ENCODE measurements at regions not wholly inside any gene's neighbourhood (a gene's known extent, or its start where the extent isn't known, plus 50 kb on each side); places are given as distances from the start of the nearest gene placed in this dataset.

GRCh38 chr17:36812762-36813161 lies 124.5 kb upstream of the LHX1 start:
- POLR2A ChIA-PET: no interaction called here
- TF ChIP-seq LEF1 (IDR thresholded peaks at IDR 0.05; ENCODE audit: borderline replicate concordance) (no peak), CTBP1 (IDR thresholded peaks at IDR 0.05; ENCODE audit: borderline replicate concordance) (no peak), FOXM1 (IDR thresholded peaks at IDR 0.05; ENCODE audit: borderline replicate concordance) (no peak), FOXA1 (IDR thresholded peaks at IDR 0.05) (no peak), SUZ12 (IDR thresholded peaks at IDR 0.05) (no peak), L3MBTL2 (conservative IDR thresholded peaks at IDR 0.05) (no peak), NFRKB (IDR thresholded peaks at IDR 0.05) (no peak), FOXK2 (IDR thresholded peaks at IDR 0.05) (no peak), ZNF384 (IDR thresholded peaks at IDR 0.05) (no peak), TARDBP (IDR thresholded peaks at IDR 0.05) (no peak), PKNOX1 (IDR thresholded peaks at IDR 0.05) (no peak), SP1 (IDR thresholded peaks at IDR 0.05) (no peak), HDGF (IDR thresholded peaks at IDR 0.05; ENCODE audit: borderline replicate concordance) (no peak), ELF4 (IDR thresholded peaks at IDR 0.05) (no peak), ARNT (IDR thresholded peaks at IDR 0.05) (no peak), BHLHE40 (IDR thresholded peaks at IDR 0.05; ENCODE audit: borderline replicate concordance) (no peak)
- no peak for DNase-seq (ENCODE audit: extremely low spot score)
- CTCF ChIA-PET: no interaction called here

GRCh38 chr17:36813357-36813756 lies 123.9 kb upstream of the LHX1 start:
- POLR2A ChIA-PET: no interaction called here
- CTCF ChIA-PET: no interaction called here
- TF ChIP-seq L3MBTL2 (conservative IDR thresholded peaks at IDR 0.05) (no peak), SUZ12 (IDR thresholded peaks at IDR 0.05) (no peak), FOXM1 (IDR thresholded peaks at IDR 0.05; ENCODE audit: borderline replicate concordance) (no peak), PKNOX1 (IDR thresholded peaks at IDR 0.05) (no peak), ARNT (IDR thresholded peaks at IDR 0.05) (no peak), FOXA1 (IDR thresholded peaks at IDR 0.05) (no peak), FOXK2 (IDR thresholded peaks at IDR 0.05) (no peak), NFRKB (IDR thresholded peaks at IDR 0.05) (no peak), ZNF384 (IDR thresholded peaks at IDR 0.05) (no peak), TARDBP (IDR thresholded peaks at IDR 0.05) (no peak), BHLHE40 (IDR thresholded peaks at IDR 0.05; ENCODE audit: borderline replicate concordance) (no peak), CTBP1 (IDR thresholded peaks at IDR 0.05; ENCODE audit: borderline replicate concordance) (no peak), HDGF (IDR thresholded peaks at IDR 0.05; ENCODE audit: borderline replicate concordance) (no peak), ELF4 (IDR thresholded peaks at IDR 0.05) (no peak), LEF1 (IDR thresholded peaks at IDR 0.05; ENCODE audit: borderline replicate concordance) (no peak), SP1 (IDR thresholded peaks at IDR 0.05) (no peak)
- DNase-seq (ENCODE audit: extremely low spot score): no peak

GRCh38 chr17:36813957-36814563 lies 123.2 kb upstream of the LHX1 start:
- DNase-seq (ENCODE audit: extremely low spot score): no peak
- TF ChIP-seq TARDBP (IDR thresholded peaks at IDR 0.05) (no peak), FOXK2 (IDR thresholded peaks at IDR 0.05) (no peak)
- ChIA-PET CTCF (no interaction called here), POLR2A (no interaction called here)

GRCh38 chr17:36814958-36815357 lies 122.3 kb upstream of the LHX1 start:
- DNase-seq (ENCODE audit: extremely low spot score): no peak
- CTCF ChIA-PET: no interaction called here
- POLR2A ChIA-PET: no interaction called here
- TF ChIP-seq HDGF (IDR thresholded peaks at IDR 0.05; ENCODE audit: borderline replicate concordance) (no peak), FOXA1 (IDR thresholded peaks at IDR 0.05) (no peak), FOXM1 (IDR thresholded peaks at IDR 0.05; ENCODE audit: borderline replicate concordance) (no peak), SP1 (IDR thresholded peaks at IDR 0.05) (no peak), L3MBTL2 (conservative IDR thresholded peaks at IDR 0.05) (no peak), LEF1 (IDR thresholded peaks at IDR 0.05; ENCODE audit: borderline replicate concordance) (no peak), ELF4 (IDR thresholded peaks at IDR 0.05) (no peak), SUZ12 (IDR thresholded peaks at IDR 0.05) (no peak), FOXK2 (IDR thresholded peaks at IDR 0.05) (no peak), TARDBP (IDR thresholded peaks at IDR 0.05) (no peak)

- ChIA-PET CTCF (no interaction called here), POLR2A (no interaction called here)
- no peak for TF ChIP-seq BHLHE40 (IDR thresholded peaks at IDR 0.05; ENCODE audit: borderline replicate concordance)
- TF ChIP-seq ARNT (IDR thresholded peaks at IDR 0.05): no peak
- TF ChIP-seq PKNOX1 (IDR thresholded peaks at IDR 0.05): no peak
- no peak for TF ChIP-seq FOXK2 (IDR thresholded peaks at IDR 0.05)
- TF ChIP-seq TARDBP (IDR thresholded peaks at IDR 0.05): no peak
- TF ChIP-seq CTBP1 (IDR thresholded peaks at IDR 0.05; ENCODE audit: borderline replicate concordance): no peak
- TF ChIP-seq ZNF384 (IDR thresholded peaks at IDR 0.05): no peak
- no peak for TF ChIP-seq SP1 (IDR thresholded peaks at IDR 0.05)
- no peak for TF ChIP-seq L3MBTL2 (conservative IDR thresholded peaks at IDR 0.05)
- no peak for DNase-seq (ENCODE audit: extremely low spot score)
Measured at GRCh38 chr17:36816214-36816906, 120.9 kb upstream of the LHX1 start.

GRCh38 chr17:36816907-36817288 lies 120.4 kb upstream of the LHX1 start:
- ChIA-PET POLR2A (no interaction called here), CTCF (no interaction called here)
- no peak for DNase-seq (ENCODE audit: extremely low spot score)
- no peak for TF ChIP-seq BHLHE40 (IDR thresholded peaks at IDR 0.05; ENCODE audit: borderline replicate concordance)
- TF ChIP-seq FOXK2 (IDR thresholded peaks at IDR 0.05): no peak
- TF ChIP-seq HDGF (IDR thresholded peaks at IDR 0.05; ENCODE audit: borderline replicate concordance): no peak
- no peak for TF ChIP-seq PKNOX1 (IDR thresholded peaks at IDR 0.05)
- no peak for TF ChIP-seq SP1 (IDR thresholded peaks at IDR 0.05)
- no peak for TF ChIP-seq FOXM1 (IDR thresholded peaks at IDR 0.05; ENCODE audit: borderline replicate concordance)
- no peak for TF ChIP-seq FOXA1 (IDR thresholded peaks at IDR 0.05)
- TF ChIP-seq CTBP1 (IDR thresholded peaks at IDR 0.05; ENCODE audit: borderline replicate concordance): no peak
- no peak for TF ChIP-seq LEF1 (IDR thresholded peaks at IDR 0.05; ENCODE audit: borderline replicate concordance)
- no peak for TF ChIP-seq L3MBTL2 (conservative IDR thresholded peaks at IDR 0.05)
- no peak for TF ChIP-seq NFRKB (IDR thresholded peaks at IDR 0.05)
- no peak for TF ChIP-seq SUZ12 (IDR thresholded peaks at IDR 0.05)
- no peak for TF ChIP-seq ZNF384 (IDR thresholded peaks at IDR 0.05)
- TF ChIP-seq ARNT (IDR thresholded peaks at IDR 0.05): no peak
- no peak for TF ChIP-seq TARDBP (IDR thresholded peaks at IDR 0.05)
- no peak for TF ChIP-seq ELF4 (IDR thresholded peaks at IDR 0.05)

Measured in HEK293T (cell line).